ENCODE measurements at regions not wholly inside any gene's neighbourhood (a gene's known extent, or its start where the extent isn't known, plus 50 kb on each side); places are given as distances from the start of the nearest gene placed in this dataset.

- Histone ChIP-seq H3K27ac (no peak overlapping the region), H3K4me3 (no peak overlapping the region), H4K20me1 (ENCODE audit: insufficient read depth) (no peaks in the 10 kb centered on the region), H3K9me3 (ENCODE audit: insufficient read depth, low read depth) (no peaks in the 10 kb centered on the region; the same call in 1 of the 2 replicates), H3K36me3 (ENCODE audit: low read depth) (no peaks in the 10 kb centered on the region), H2AFZ (no peak overlapping the region), H3K4me1 (replicated peaks; ENCODE audit: insufficient read depth) (peaks cover 21% of the 10 kb centered on the region), H3F3A (ENCODE audit: insufficient read depth, low read depth) (peaks cover 16% of the 10 kb centered on the region), H3K9me2 (ENCODE audit: insufficient read depth) (no peaks in the 10 kb centered on the region), H3K27me3 (ENCODE audit: insufficient read depth, low read depth) (no peaks in the 10 kb centered on the region), H3K79me2 (ENCODE audit: low read depth) (no peaks in the 10 kb centered on the region), H3K4me2 (no peak overlapping the region)
- TF ChIP-seq, protein P1, sequence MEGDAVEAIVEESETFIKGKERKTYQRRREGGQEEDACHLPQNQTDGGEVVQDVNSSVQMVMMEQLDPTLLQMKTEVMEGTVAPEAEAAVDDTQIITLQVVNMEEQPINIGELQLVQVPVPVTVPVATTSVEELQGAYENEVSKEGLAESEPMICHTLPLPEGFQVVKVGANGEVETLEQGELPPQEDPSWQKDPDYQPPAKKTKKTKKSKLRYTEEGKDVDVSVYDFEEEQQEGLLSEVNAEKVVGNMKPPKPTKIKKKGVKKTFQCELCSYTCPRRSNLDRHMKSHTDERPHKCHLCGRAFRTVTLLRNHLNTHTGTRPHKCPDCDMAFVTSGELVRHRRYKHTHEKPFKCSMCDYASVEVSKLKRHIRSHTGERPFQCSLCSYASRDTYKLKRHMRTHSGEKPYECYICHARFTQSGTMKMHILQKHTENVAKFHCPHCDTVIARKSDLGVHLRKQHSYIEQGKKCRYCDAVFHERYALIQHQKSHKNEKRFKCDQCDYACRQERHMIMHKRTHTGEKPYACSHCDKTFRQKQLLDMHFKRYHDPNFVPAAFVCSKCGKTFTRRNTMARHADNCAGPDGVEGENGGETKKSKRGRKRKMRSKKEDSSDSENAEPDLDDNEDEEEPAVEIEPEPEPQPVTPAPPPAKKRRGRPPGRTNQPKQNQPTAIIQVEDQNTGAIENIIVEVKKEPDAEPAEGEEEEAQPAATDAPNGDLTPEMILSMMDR (conservative IDR thresholded peaks at IDR 0.05): no peak
- no peak for TF ChIP-seq EZH2 (IDR thresholded peaks at IDR 0.05; ENCODE audit: low read depth)
- intact Hi-C loops (cut with micrococcal nuclease; ENCODE audit: unreplicated experiment): no loop called here
- ChIA-PET POLR2A (ENCODE audit: unreplicated experiment) (no interaction called here), CTCF (no interaction called here)
- DNase-seq: no peak
- no TSS peak for BruUV-seq (replicated peaks)
These were observed 370.4 kb upstream of the FGF13 start for GRCh38 chrX:139081965-139082364.

- DNase-seq: no peak
- CTCF ChIA-PET: no interaction called here
These were observed 368.3 kb upstream of the FGF13 start for GRCh38 chrX:139079789-139080188.

GRCh38 chrX:139078761-139079280, 367.3 kb upstream of the FGF13 start:
- BruUV-seq (replicated peaks): no TSS peak
- ChIA-PET CTCF (no interaction called here), POLR2A (ENCODE audit: unreplicated experiment) (no interaction called here)
- Histone ChIP-seq H3K36me3 (ENCODE audit: low read depth) (no peaks in the 10 kb centered on the region), H3K4me1 (replicated peaks; ENCODE audit: insufficient read depth) (peaks cover 29% of the 10 kb centered on the region), H3K79me2 (ENCODE audit: low read depth) (no peaks in the 10 kb centered on the region), H2AFZ (no peak overlapping the region), H3K27me3 (ENCODE audit: insufficient read depth, low read depth) (no peaks in the 10 kb centered on the region), H3K9me2 (ENCODE audit: insufficient read depth) (no peaks in the 10 kb centered on the region), H4K20me1 (ENCODE audit: insufficient read depth) (no peaks in the 10 kb centered on the region), H3K9me3 (ENCODE audit: insufficient read depth, low read depth) (peaks cover 3% of the 10 kb centered on the region; the same call in 1 of the 2 replicates), H3K4me2 (peak overlapping the region; percentile 49; the same call in 1 of the 2 replicates), H3K27ac (peak overlapping the region; percentile 59; the same call in 1 of the 2 replicates), H3F3A (ENCODE audit: insufficient read depth, low read depth) (peaks cover 23% of the 10 kb centered on the region), H3K4me3 (no peak overlapping the region)
- intact Hi-C loops (cut with micrococcal nuclease; ENCODE audit: unreplicated experiment): no loop called here
- no peak for TF ChIP-seq EZH2 (IDR thresholded peaks at IDR 0.05; ENCODE audit: low read depth)
- DNase-seq: no peak

More at GRCh38 chrX:139079789-139080188, 368.3 kb upstream of the FGF13 start:
- no peak overlapping the region for H3K4me2 ChIP-seq
- peaks cover 23% of the 10 kb centered on the region for H3F3A ChIP-seq (ENCODE audit: insufficient read depth, low read depth)
- POLR2A ChIA-PET (ENCODE audit: unreplicated experiment): no interaction called here
- H3K36me3 ChIP-seq (ENCODE audit: low read depth): no peaks in the 10 kb centered on the region
- H3K27ac ChIP-seq: no peak overlapping the region
- H3K27me3 ChIP-seq (ENCODE audit: insufficient read depth, low read depth): no peaks in the 10 kb centered on the region
- H2AFZ ChIP-seq: no peak overlapping the region
- no peaks in the 10 kb centered on the region for H3K9me2 ChIP-seq (ENCODE audit: insufficient read depth)
- H3K9me3 ChIP-seq (ENCODE audit: insufficient read depth, low read depth): peaks cover 3% of the 10 kb centered on the region; the same call in 1 of the 2 replicates
- no peaks in the 10 kb centered on the region for H4K20me1 ChIP-seq (ENCODE audit: insufficient read depth)
- H3K79me2 ChIP-seq (ENCODE audit: low read depth): no peaks in the 10 kb centered on the region
- TF ChIP-seq, protein P1 (conservative IDR thresholded peaks at IDR 0.05): no peak
- no peak for TF ChIP-seq EZH2 (IDR thresholded peaks at IDR 0.05; ENCODE audit: low read depth)
- H3K4me3 ChIP-seq: no peak overlapping the region
- intact Hi-C loops (cut with micrococcal nuclease; ENCODE audit: unreplicated experiment): no loop called here
- no TSS peak for BruUV-seq (replicated peaks)
- H3K4me1 ChIP-seq (replicated peaks; ENCODE audit: insufficient read depth): peaks cover 29% of the 10 kb centered on the region

GRCh38 chrX:139078342-139078741, 366.8 kb upstream of the FGF13 start:
- Histone ChIP-seq H3K4me1 (replicated peaks; ENCODE audit: insufficient read depth) (peaks cover 29% of the 10 kb centered on the region), H3K4me3 (no peak overlapping the region), H2AFZ (no peak overlapping the region), H3F3A (ENCODE audit: insufficient read depth, low read depth) (peaks cover 23% of the 10 kb centered on the region), H3K27me3 (ENCODE audit: insufficient read depth, low read depth) (no peaks in the 10 kb centered on the region), H3K4me2 (peak overlapping the region; percentile 49), H3K27ac (peak overlapping the region; percentile 59), H3K79me2 (ENCODE audit: low read depth) (no peaks in the 10 kb centered on the region), H4K20me1 (ENCODE audit: insufficient read depth) (no peaks in the 10 kb centered on the region), H3K9me3 (ENCODE audit: insufficient read depth, low read depth) (peaks cover 3% of the 10 kb centered on the region; the same call in 1 of the 2 replicates), H3K36me3 (ENCODE audit: low read depth) (no peaks in the 10 kb centered on the region), H3K9me2 (ENCODE audit: insufficient read depth) (no peaks in the 10 kb centered on the region)
- intact Hi-C loops (cut with micrococcal nuclease; ENCODE audit: unreplicated experiment): no loop called here
- DNase-seq: no peak
- ChIA-PET CTCF (no interaction called here), POLR2A (ENCODE audit: unreplicated experiment) (no interaction called here)
- no TSS peak for BruUV-seq (replicated peaks)
- TF ChIP-seq, protein P1 (conservative IDR thresholded peaks at IDR 0.05): no peak
- no peak for TF ChIP-seq EZH2 (IDR thresholded peaks at IDR 0.05; ENCODE audit: low read depth)
